ENCODE measurements at regions not wholly inside any gene's neighbourhood (a gene's known extent, or its start where the extent isn't known, plus 50 kb on each side); places are given as distances from the start of the nearest gene placed in this dataset.

GRCh38 chr22:49192180-49192856 is 635.4 kb downstream of the BRD1 start:
- DNase-seq (ENCODE audit: low spot score): no peak

- no peak for DNase-seq (ENCODE audit: low spot score)
These were observed 636.1 kb downstream of the BRD1 start for GRCh38 chr22:49191506-49191980.

GRCh38 chr22:49190816-49191505 is 636.7 kb downstream of the BRD1 start:
- no peak for DNase-seq (ENCODE audit: low spot score)

- DNase-seq (ENCODE audit: low spot score): no peak
These were observed 637.8 kb downstream of the BRD1 start for GRCh38 chr22:49189871-49190270.

GRCh38 chr22:49188591-49188990 is 639.1 kb downstream of the BRD1 start:
- DNase-seq (ENCODE audit: low spot score): no peak

GRCh38 chr22:49188091-49188490 is 639.6 kb downstream of the BRD1 start:
- no peak for DNase-seq (ENCODE audit: low spot score)

GRCh38 chr22:49186762-49187161 is 640.9 kb downstream of the BRD1 start:
- DNase-seq (ENCODE audit: low spot score): no peak

GRCh38 chr22:49186293-49186692 is 641.4 kb downstream of the BRD1 start:
- no peak for DNase-seq (ENCODE audit: low spot score)

GRCh38 chr22:49185312-49185969 is 642.2 kb downstream of the BRD1 start:
- no peak for DNase-seq (ENCODE audit: low spot score)

- no peak for DNase-seq (ENCODE audit: low spot score)
These were observed 642.9 kb downstream of the BRD1 start for GRCh38 chr22:49184736-49185135.

- DNase-seq (ENCODE audit: low spot score): no peak
These were observed 643.9 kb downstream of the BRD1 start for GRCh38 chr22:49183826-49184216.

- no peak for DNase-seq (ENCODE audit: low spot score)
These were observed 644.4 kb downstream of the BRD1 start for GRCh38 chr22:49183208-49183825.

GRCh38 chr22:49182416-49182815 is 645.3 kb downstream of the BRD1 start:
- DNase-seq (ENCODE audit: low spot score): no peak

- DNase-seq (ENCODE audit: low spot score): no peak
These were observed 645.7 kb downstream of the BRD1 start for GRCh38 chr22:49181942-49182341.

GRCh38 chr22:49181431-49181830 is 646.2 kb downstream of the BRD1 start:
- no peak for DNase-seq (ENCODE audit: low spot score)

- no peak for DNase-seq (ENCODE audit: low spot score)
These were observed 647.0 kb downstream of the BRD1 start for GRCh38 chr22:49180683-49181024.

GRCh38 chr22:49179886-49180682 is 647.6 kb downstream of the BRD1 start:
- DNase-seq (ENCODE audit: low spot score): no peak

- no peak for DNase-seq (ENCODE audit: low spot score)
These were observed 648.5 kb downstream of the BRD1 start for GRCh38 chr22:49179175-49179574.

- DNase-seq (ENCODE audit: low spot score): no peak
These were observed 649.2 kb downstream of the BRD1 start for GRCh38 chr22:49178246-49179005.

- DNase-seq (ENCODE audit: low spot score): no peak
These were observed 650.0 kb downstream of the BRD1 start for GRCh38 chr22:49177666-49178065.

- DNase-seq (ENCODE audit: low spot score): no peak
These were observed 650.7 kb downstream of the BRD1 start for GRCh38 chr22:49176956-49177355.

Measured in AG08395 (cell line).